Endodermal cell (in vitro differentiated cells): ENCODE measurements at regions not wholly inside any gene's neighbourhood (a gene's known extent, or its start where the extent isn't known, plus 50 kb on each side); places are given as distances from the start of the nearest gene placed in this dataset.

Source experiments
- DNase-seq: peaks from one replicate; pipeline ENCODE4 v3.0.0-alpha.2; 2017
- H3K27ac ChIP-seq: 2 replicates; pipeline ENCODE4 v1.5.1; 2013; ENCODE audit warnings: mild to moderate bottlenecking, low read depth, low read length, moderate library complexity
- H3K27me3 ChIP-seq: 2 replicates; pipeline ENCODE4 v1.6.1; 2013; ENCODE audit warnings: mild to moderate bottlenecking, low read length, moderate library complexity; ENCODE audit not compliant: insufficient read depth, control insufficient read depth, poor library complexity, severe bottlenecking
- H3K36me3 ChIP-seq: 2 replicates; pipeline ENCODE4 v1.7.0; 2013; ENCODE audit warnings: mild to moderate bottlenecking, low read length, moderate library complexity; ENCODE audit not compliant: control insufficient read depth, insufficient read depth
- H3K4me1 ChIP-seq: one replicate; pipeline ENCODE4 v1.7.0; 2013; ENCODE audit warnings: low read length; ENCODE audit not compliant: control insufficient read depth, insufficient read depth
- H3K4me3 ChIP-seq: 2 replicates; pipeline ENCODE4 v1.5.1; 2013; ENCODE audit warnings: mild to moderate bottlenecking, low read length, moderate library complexity
- H3K9ac ChIP-seq: 2 replicates; pipeline ENCODE4 v1.6.1; 2013; ENCODE audit warnings: mild to moderate bottlenecking, low read length, moderate library complexity; ENCODE audit not compliant: poor library complexity, severe bottlenecking; ENCODE audit errors: extremely low read depth
- H3K9me3 ChIP-seq: 2 replicates; pipeline ENCODE4 v1.6.1; 2013; ENCODE audit warnings: mild to moderate bottlenecking, low read length, moderate library complexity; ENCODE audit not compliant: control insufficient read depth
- H3K27ac Mint-ChIP-seq: 2 replicates; pipeline ENCODE4 v1.8.0; 2020; ENCODE audit warnings: mixed read lengths
- H3K27me3 Mint-ChIP-seq: 2 replicates; pipeline ENCODE4 v1.8.0; 2021; ENCODE audit warnings: mild to moderate bottlenecking, mixed read lengths; ENCODE audit not compliant: insufficient read depth
- H3K36me3 Mint-ChIP-seq: 2 replicates; pipeline ENCODE4 v1.8.0; 2020; ENCODE audit warnings: low read depth, mixed read lengths
- H3K4me1 Mint-ChIP-seq: 2 replicates; pipeline ENCODE4 v1.8.0; 2020; ENCODE audit warnings: mixed read lengths
- H3K4me3 Mint-ChIP-seq: 2 replicates; pipeline ENCODE4 v1.8.0; 2020; ENCODE audit warnings: mild to moderate bottlenecking, moderate library complexity, mixed read lengths
- H3K9me3 Mint-ChIP-seq: 2 replicates; pipeline ENCODE4 v1.8.0; 2020; ENCODE audit warnings: mild to moderate bottlenecking, mixed read lengths
- CTCF ChIP-seq: fragments of 200-600 bp; sonication (generic); conservative IDR thresholded peaks from 2 replicates; pipeline ENCODE4 v1.5.0; 2021; ENCODE audit warnings: antibody characterized with exemption, mild to moderate bottlenecking
- WGBS, 2 experiments: methylation state at CpG; one replicate each; pipeline versions ENCODE4 v1.1.5 to v1.1.7; 2013; ENCODE audit warnings: missing lambda C conversion rate in 2 of 2, mixed read lengths in 1 of 2; ENCODE audit not compliant: insufficient coverage in 1 of 2, insufficient read length in 1 of 2; 5-methylcytosine and 5-hydroxymethylcytosine counted together

GRCh38 chr1:95449516-95449915 is 215.5 kb downstream of the RWDD3 start:
- H3K36me3 Mint-ChIP-seq: no peaks in the 10 kb centered on the region
- Histone ChIP-seq H3K27me3 (no peaks in the 10 kb centered on the region), H3K9me3 (peaks cover 9% of the 10 kb centered on the region), H3K4me1 (no peaks in the 10 kb centered on the region), H3K36me3 (no peaks in the 10 kb centered on the region), H3K4me3 (no peak overlapping the region), H3K27ac (no peak overlapping the region), H3K9ac (no peak overlapping the region)
- H3K4me3 Mint-ChIP-seq: no peak overlapping the region
- peaks cover 4% of the 10 kb centered on the region for H3K4me1 Mint-ChIP-seq
- peaks cover 3% of the 10 kb centered on the region for H3K9me3 Mint-ChIP-seq
- TF ChIP-seq CTCF: no peak
- 89 to 93% methylated on average over 3 of the region's 3 CpGs for WGBS, 2 experiments
- H3K27me3 Mint-ChIP-seq: no peaks in the 10 kb centered on the region
- DNase-seq: no peak
- no peak overlapping the region for H3K27ac Mint-ChIP-seq

GRCh38 chr1:95451054-95451453 is 217.0 kb downstream of the RWDD3 start:
- Mint-ChIP-seq H3K4me1 (peaks cover 4% of the 10 kb centered on the region), H3K27me3 (no peaks in the 10 kb centered on the region), H3K36me3 (no peaks in the 10 kb centered on the region), H3K27ac (no peak overlapping the region), H3K4me3 (no peak overlapping the region), H3K9me3 (peaks cover 10% of the 10 kb centered on the region)
- peaks cover 14% of the 10 kb centered on the region for H3K9me3 ChIP-seq
- 83 to 90% methylated on average over 3 of the region's 3 CpGs for WGBS, 2 experiments
- no peaks in the 10 kb centered on the region for H3K36me3 ChIP-seq
- TF ChIP-seq CTCF: peak; percentile 78
- H3K4me3 ChIP-seq: no peak overlapping the region
- no peak overlapping the region for H3K9ac ChIP-seq
- H3K27me3 ChIP-seq: no peaks in the 10 kb centered on the region
- DNase-seq: peak; percentile 66
- H3K4me1 ChIP-seq: no peaks in the 10 kb centered on the region
- no peak overlapping the region for H3K27ac ChIP-seq

- TF ChIP-seq CTCF: no peak
- no peak overlapping the region for H3K27ac Mint-ChIP-seq
- Histone ChIP-seq H3K27ac (no peak overlapping the region), H3K36me3 (no peaks in the 10 kb centered on the region), H3K4me3 (no peak overlapping the region), H3K9ac (no peak overlapping the region), H3K9me3 (peaks cover 14% of the 10 kb centered on the region), H3K27me3 (no peaks in the 10 kb centered on the region), H3K4me1 (no peaks in the 10 kb centered on the region)
- 97 to 100% methylated on average over 2 to 3 of the region's 3 CpGs for WGBS, 2 experiments
- H3K4me1 Mint-ChIP-seq: peaks cover 4% of the 10 kb centered on the region
- no peaks in the 10 kb centered on the region for H3K36me3 Mint-ChIP-seq
- no peak overlapping the region for H3K4me3 Mint-ChIP-seq
- no peak for DNase-seq
- no peaks in the 10 kb centered on the region for H3K27me3 Mint-ChIP-seq
- H3K9me3 Mint-ChIP-seq: peaks cover 12% of the 10 kb centered on the region
Observed at GRCh38 chr1:95451904-95452303, 217.9 kb downstream of the RWDD3 start.
